Omental fat pad (tissue), 3 donors: ENCODE measurements at regions not wholly inside any gene's neighbourhood (a gene's known extent, or its start where the extent isn't known, plus 50 kb on each side); places are given as distances from the start of the nearest gene placed in this dataset.

Experiments used
- ATAC-seq: fragments of 150-250 bp; one replicate; pipeline ENCODE4 v1.9.1; 2016; ENCODE audit warnings: mild to moderate bottlenecking, moderate library complexity; ENCODE audit not compliant: low FRiP score
- DNase-seq: peaks from one replicate; pipeline ENCODE4 v3.0.0-alpha.2; 2019; ENCODE audit warnings: low spot score
- CTCF ChIP-seq, 3 donors: fragments of 450-650 bp; IDR thresholded peaks; one replicate each; pipeline ENCODE4 v1.5.1; 2016 to 2017; ENCODE audit warnings: antibody characterized with exemption in 3 of 3, mild to moderate bottlenecking in 3 of 3, moderate library complexity in 2 of 3

DNA sequence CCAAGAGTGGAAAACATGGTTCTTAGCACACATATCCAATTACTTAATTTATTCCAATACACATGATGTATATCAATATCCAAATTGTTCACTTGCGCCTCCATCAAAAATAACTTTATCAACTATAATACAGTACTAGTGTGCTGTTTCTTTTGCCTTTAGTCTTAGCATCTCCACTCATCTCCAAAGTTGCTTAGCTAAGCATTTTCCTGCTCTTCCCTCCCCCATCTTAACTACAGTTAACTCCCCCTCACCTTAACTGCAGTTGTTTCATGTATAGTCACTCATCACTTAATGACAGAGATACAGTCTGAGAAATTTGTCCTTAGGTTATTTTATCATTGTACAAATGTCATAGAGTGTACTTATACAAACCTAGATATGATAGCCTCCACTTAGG lies 705.2 kb upstream of the LINC00305 start:
- DNase-seq (no peak), ATAC-seq (no peak)
- TF ChIP-seq CTCF (IDR thresholded peaks at IDR 0.05) = no peak

DNA sequence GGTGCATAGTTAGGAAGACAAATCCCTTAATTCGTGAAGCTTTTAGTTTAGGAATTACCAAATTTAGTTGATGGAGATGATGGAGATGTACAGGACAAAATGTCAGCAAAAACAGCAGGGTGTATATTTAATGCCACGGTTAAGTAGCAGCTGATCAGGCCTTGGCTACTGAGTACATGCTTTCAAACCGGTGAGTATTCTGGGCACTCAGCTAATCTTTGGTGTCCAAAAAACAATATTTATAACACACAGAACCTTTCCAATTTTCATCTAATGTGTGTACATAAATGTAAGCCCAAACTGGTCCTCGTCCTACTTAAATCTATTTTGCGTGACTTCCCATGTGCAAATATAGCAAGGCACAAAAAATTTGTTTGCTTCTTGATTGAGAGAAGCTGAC lies 703.4 kb upstream of the LINC00305 start:
- DNase-seq = no peak
- ATAC-seq = no peak
- TF ChIP-seq CTCF (IDR thresholded peaks at IDR 0.05) = no peak

DNA sequence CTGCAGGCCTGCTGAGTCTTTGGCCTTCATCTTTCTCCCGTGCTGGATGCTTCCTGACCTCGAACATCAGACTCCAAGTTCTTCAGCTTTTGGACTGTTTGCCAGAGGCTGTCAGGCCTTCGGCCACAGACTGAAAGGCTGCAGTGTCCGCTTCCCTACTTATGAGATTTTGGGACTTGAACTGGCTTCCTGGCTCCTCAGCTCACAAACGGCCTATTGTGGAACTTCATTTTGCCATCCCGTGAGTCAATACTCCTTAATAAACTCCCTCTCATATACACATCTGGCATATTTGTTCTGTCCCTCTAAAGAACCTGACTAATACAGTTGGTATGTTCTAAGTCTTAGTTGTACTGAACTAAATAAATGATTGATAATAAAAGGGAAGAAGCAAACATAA lies 702.8 kb upstream of the LINC00305 start:
- no peak for DNase-seq
- ATAC-seq = no peak
- TF ChIP-seq CTCF (IDR thresholded peaks at IDR 0.05) = no peak

- DNase-seq (no peak), ATAC-seq (no peak)
- no peak for TF ChIP-seq CTCF (IDR thresholded peaks at IDR 0.05)
These were observed 701.9 kb upstream of the LINC00305 start for GRCh38 chr18:64850791-64851190.

- no peak for DNase-seq
- ATAC-seq = no peak
- no peak for TF ChIP-seq CTCF (IDR thresholded peaks at IDR 0.05)
These were observed 692.2 kb upstream of the LINC00305 start for GRCh38 chr18:64840911-64841701.

- DNase-seq (no peak), ATAC-seq (no peak)
- TF ChIP-seq CTCF (IDR thresholded peaks at IDR 0.05) = no peak
These were observed 661.5 kb upstream of the LINC00305 start for GRCh38 chr18:64810354-64810753.

- no peak for TF ChIP-seq CTCF (IDR thresholded peaks at IDR 0.05)
- DNase-seq = no peak
- ATAC-seq = no peak
These were observed 660.9 kb upstream of the LINC00305 start for GRCh38 chr18:64809801-64810200.
